GM23338 (cell line): ENCODE measurements at regions not wholly inside any gene's neighbourhood (a gene's known extent, or its start where the extent isn't known, plus 50 kb on each side); places are given as distances from the start of the nearest gene placed in this dataset.
"Not testable (repeated sequence)": the region's sequence is repeated elsewhere in the genome, so short reads cannot be mapped to it uniquely, and the experiment has no call there.

ENCODE experiments used
- ATAC-seq: fragments of 200-7000 bp; cut with Tn5 transposase; 3 replicates; pipeline ENCODE4 v1.9.1; 2020
- DNase-seq: peaks from one replicate; pipeline ENCODE4 v3.0.0-alpha.2; 2015; ENCODE audit warnings: low spot score
- H2AFZ ChIP-seq: fragments of 200-600 bp; sonication (generic); 2 replicates; pipeline ENCODE4 v1.8.0; 2016; ENCODE audit warnings: antibody characterized with exemption, mild to moderate bottlenecking, moderate library complexity
- H3F3A ChIP-seq: fragments of 200-600 bp; sonication (generic); replicated peaks from 2 replicates; pipeline ENCODE4 v1.8.0; 2017; ENCODE audit warnings: antibody characterized with exemption, mixed run types, low read depth
- H3K27ac ChIP-seq: fragments of 200-600 bp; sonication (generic); 2 replicates; pipeline ENCODE4 v1.6.1; 2016; ENCODE audit warnings: low read depth
- H3K27me3 ChIP-seq: fragments of 200-600 bp; sonication (generic); 2 replicates; pipeline ENCODE4 v1.8.0; 2016; ENCODE audit warnings: mild to moderate bottlenecking, mixed run types, moderate library complexity; ENCODE audit not compliant: insufficient read depth
- H3K36me3 ChIP-seq: fragments of 200-600 bp; sonication (generic); 2 replicates; pipeline ENCODE4 v1.8.0; 2016; ENCODE audit warnings: mild to moderate bottlenecking; ENCODE audit not compliant: insufficient read depth
- H3K4me1 ChIP-seq: fragments of 200-600 bp; sonication (generic); 2 replicates; pipeline ENCODE4 v1.8.0; 2016; ENCODE audit warnings: mild to moderate bottlenecking, moderate library complexity; ENCODE audit not compliant: insufficient read depth
- H3K4me2 ChIP-seq: fragments of 200-600 bp; sonication (generic); 2 replicates; pipeline ENCODE4 v1.7.1; 2017; ENCODE audit warnings: mixed run types
- H3K4me3 ChIP-seq: fragments of 200-600 bp; sonication (generic); 2 replicates; pipeline ENCODE4 v1.6.1; 2016; ENCODE audit warnings: mixed run types
- H3K79me2 ChIP-seq: fragments of 200-600 bp; sonication (generic); replicated peaks from 2 replicates; pipeline ENCODE4 v1.8.0; 2017; ENCODE audit warnings: mild to moderate bottlenecking; ENCODE audit not compliant: insufficient read depth
- H3K9me2 ChIP-seq: fragments of 200-600 bp; sonication (generic); 2 replicates; pipeline ENCODE4 v1.8.0; 2017; ENCODE audit not compliant: insufficient read depth
- H4K20me1 ChIP-seq: fragments of 200-600 bp; sonication (generic); replicated peaks from 2 replicates; pipeline ENCODE4 v1.8.0; 2017; ENCODE audit warnings: mild to moderate bottlenecking; ENCODE audit not compliant: insufficient read depth
- H3K27ac Mint-ChIP-seq: 2 replicates; pipeline ENCODE4 v1.8.0; 2020; ENCODE audit warnings: inconsistent platforms, mild to moderate bottlenecking, moderate library complexity, mixed read lengths
- H3K27me3 Mint-ChIP-seq: 3 replicates; pipeline ENCODE4 v1.8.0; 2022; ENCODE audit warnings: low read depth, mild to moderate bottlenecking, moderate library complexity, mixed read lengths, inconsistent platforms; ENCODE audit not compliant: insufficient read depth, poor library complexity
- H3K36me3 Mint-ChIP-seq: 3 replicates; pipeline ENCODE4 v1.8.0; 2021; ENCODE audit warnings: low read depth, mild to moderate bottlenecking, inconsistent platforms, moderate library complexity, mixed read lengths
- H3K4me1 Mint-ChIP-seq: 3 replicates; pipeline ENCODE4 v1.8.0; 2020; ENCODE audit warnings: mild to moderate bottlenecking, inconsistent platforms, mixed read lengths
- H3K4me3 Mint-ChIP-seq: 3 replicates; pipeline ENCODE4 v1.8.0; 2021; ENCODE audit warnings: moderate library complexity, mild to moderate bottlenecking, inconsistent platforms, mixed read lengths
- H3K9me3 Mint-ChIP-seq: 3 replicates; pipeline ENCODE4 v1.8.0; 2020; ENCODE audit warnings: moderate library complexity, mild to moderate bottlenecking, inconsistent platforms, mixed read lengths
- CREB1 ChIP-seq: fragments of 250-450 bp; sonication (Bioruptor Pico); IDR thresholded peaks from 2 replicates; pipeline ENCODE4 v1.5.0; 2020; ENCODE audit warnings: low read depth, mild to moderate bottlenecking, moderate library complexity
- POLR2AphosphoS5 ChIP-seq: IDR thresholded peaks from 2 replicates; pipeline ENCODE4 v1.6.1; 2016; ENCODE audit warnings: antibody characterized with exemption, low read depth
- ZNF331 ChIP-seq: fragments of 250-450 bp; sonication (Bioruptor Pico); IDR thresholded peaks from 2 replicates; pipeline ENCODE4 v1.5.0; 2020; ENCODE audit warnings: low read depth, mild to moderate bottlenecking, moderate library complexity
- TF ChIP-seq, protein P1 (sequence below): IDR thresholded peaks from 2 replicates; pipeline ENCODE4 v1.6.1; 2016; ENCODE audit warnings: antibody characterized with exemption
- TF ChIP-seq, protein P2 (sequence below): fragments of 250-450 bp; sonication (Bioruptor Pico); IDR thresholded peaks from 2 replicates; pipeline ENCODE4 v1.5.0; 2020; ENCODE audit warnings: mild to moderate bottlenecking, moderate library complexity

DNA sequence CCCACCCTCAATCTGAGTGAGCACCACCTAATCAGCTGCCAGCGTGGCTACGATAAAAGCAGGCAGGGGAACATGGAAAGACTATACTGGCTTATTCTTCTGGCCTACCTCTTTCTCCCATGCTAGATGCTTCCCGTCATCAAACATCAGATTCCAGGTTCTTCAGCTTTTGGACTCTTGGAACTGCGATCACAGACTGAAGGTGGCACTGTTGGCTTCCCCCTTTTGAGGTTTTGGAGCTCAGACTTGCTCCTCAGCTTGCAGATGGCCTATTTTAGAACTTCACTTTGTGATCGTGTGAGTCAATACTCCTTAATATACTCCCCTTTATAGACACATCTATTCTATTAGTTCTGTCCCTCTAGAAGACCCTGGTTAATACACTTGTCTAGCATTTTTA lies 543.7 kb upstream of the RAG2 start:
- ATAC-seq, result no peak

DNA sequence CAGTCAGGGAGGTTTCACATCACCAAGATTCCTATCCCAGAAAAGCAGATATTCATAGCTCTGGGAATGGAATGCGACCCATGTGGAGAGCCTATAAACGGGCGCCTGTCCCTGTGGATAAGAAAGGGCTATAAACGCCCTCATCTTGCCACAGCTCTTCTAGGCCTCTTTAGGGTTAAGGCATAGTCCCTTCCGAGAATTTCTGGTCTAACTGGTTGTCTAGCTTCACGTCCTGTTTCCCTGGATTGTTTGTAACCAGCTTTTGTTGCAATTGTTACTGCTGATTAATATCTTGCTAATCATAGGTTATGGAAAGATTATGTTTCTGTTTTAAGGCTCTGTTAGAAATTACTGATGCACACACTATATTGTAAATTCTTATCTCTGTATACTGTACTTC lies 537.6 kb upstream of the RAG2 start:
- not testable (repeated sequence) for H3K4me1 Mint-ChIP-seq, H3F3A ChIP-seq, H3K4me1 ChIP-seq, H3K9me2 ChIP-seq, H3K27ac Mint-ChIP-seq, H3K79me2 ChIP-seq, H3K27ac ChIP-seq, H3K27me3 ChIP-seq, H3K4me3 ChIP-seq, DNase-seq, H3K4me3 Mint-ChIP-seq, ATAC-seq, H4K20me1 ChIP-seq, H2AFZ ChIP-seq, H3K4me2 ChIP-seq, H3K27me3 Mint-ChIP-seq
- H3K36me3 ChIP-seq, result peaks cover 25% of the 10 kb centered on the region; the same call in 1 of the 2 replicates
- Mint-ChIP-seq H3K36me3 (peaks cover 36% of the 10 kb centered on the region), H3K9me3 (peaks cover 89% of the 10 kb centered on the region)

More for the DNA sequence above, 543.7 kb upstream of the RAG2 start:
- Histone ChIP-seq H3K4me1 (no peaks in the 10 kb centered on the region), H3K4me3 (no peak overlapping the region), H3K27ac (no peak overlapping the region), H3K36me3 (peaks cover 18% of the 10 kb centered on the region; the same call in 1 of the 2 replicates), H3K4me2 (no peak overlapping the region), H3F3A (no peaks in the 10 kb centered on the region), H2AFZ (no peak overlapping the region), H3K79me2 (no peaks in the 10 kb centered on the region), H4K20me1 (no peaks in the 10 kb centered on the region), H3K9me2 (no peaks in the 10 kb centered on the region), H3K27me3 (no peaks in the 10 kb centered on the region)
- no peak overlapping the region for H3K4me3 Mint-ChIP-seq
- H3K27me3 Mint-ChIP-seq, result peaks cover 3% of the 10 kb centered on the region
- peaks cover 92% of the 10 kb centered on the region for H3K9me3 Mint-ChIP-seq
- H3K36me3 Mint-ChIP-seq, result peaks cover 26% of the 10 kb centered on the region
- no peak for DNase-seq
- no peak overlapping the region for H3K27ac Mint-ChIP-seq
- TF ChIP-seq CREB1 (CRISPR knock-in tag) (no peak), ZNF331 (CRISPR knock-in tag) (no peak)
- TF ChIP-seq, protein P1, sequence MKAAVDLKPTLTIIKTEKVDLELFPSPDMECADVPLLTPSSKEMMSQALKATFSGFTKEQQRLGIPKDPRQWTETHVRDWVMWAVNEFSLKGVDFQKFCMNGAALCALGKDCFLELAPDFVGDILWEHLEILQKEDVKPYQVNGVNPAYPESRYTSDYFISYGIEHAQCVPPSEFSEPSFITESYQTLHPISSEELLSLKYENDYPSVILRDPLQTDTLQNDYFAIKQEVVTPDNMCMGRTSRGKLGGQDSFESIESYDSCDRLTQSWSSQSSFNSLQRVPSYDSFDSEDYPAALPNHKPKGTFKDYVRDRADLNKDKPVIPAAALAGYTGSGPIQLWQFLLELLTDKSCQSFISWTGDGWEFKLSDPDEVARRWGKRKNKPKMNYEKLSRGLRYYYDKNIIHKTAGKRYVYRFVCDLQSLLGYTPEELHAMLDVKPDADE, result no peak
- H3K4me1 Mint-ChIP-seq, result no peaks in the 10 kb centered on the region

DNA sequence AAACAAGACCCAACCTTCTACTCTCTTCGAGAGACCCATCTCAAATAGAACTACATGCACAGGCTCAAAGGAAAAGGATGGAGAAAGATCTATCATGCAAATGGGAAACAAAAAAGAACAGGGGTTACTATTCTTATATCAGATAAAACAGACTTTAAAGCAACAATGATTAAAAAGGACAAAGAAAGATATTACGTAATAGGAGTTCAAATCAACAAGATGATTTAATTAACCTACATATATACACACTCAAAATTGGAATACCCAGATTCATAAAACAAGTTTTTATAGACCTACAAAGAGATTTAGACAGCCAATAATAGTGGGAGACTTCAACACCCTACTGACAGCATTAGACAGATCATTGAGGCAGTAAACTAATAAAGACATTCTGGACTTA lies 536.6 kb upstream of the RAG2 start:
- Mint-ChIP-seq H3K4me3 (no peak overlapping the region), H3K27me3 (peaks cover 3% of the 10 kb centered on the region), H3K27ac (no peak overlapping the region), H3K9me3 (peaks cover 91% of the 10 kb centered on the region), H3K36me3 (peaks cover 37% of the 10 kb centered on the region), H3K4me1 (no peaks in the 10 kb centered on the region)
- ATAC-seq (no peak), DNase-seq (no peak)
- no peaks in the 10 kb centered on the region for H3F3A ChIP-seq
- H2AFZ ChIP-seq, result no peak overlapping the region
- no peak overlapping the region for H3K27ac ChIP-seq
- no peaks in the 10 kb centered on the region for H3K79me2 ChIP-seq
- peaks cover 25% of the 10 kb centered on the region; the same call in 1 of the 2 replicates for H3K36me3 ChIP-seq
- no peaks in the 10 kb centered on the region for H3K27me3 ChIP-seq
- no peaks in the 10 kb centered on the region for H4K20me1 ChIP-seq
- H3K9me2 ChIP-seq, result no peaks in the 10 kb centered on the region
- no peak overlapping the region for H3K4me2 ChIP-seq
- no peak overlapping the region for H3K4me3 ChIP-seq
- H3K4me1 ChIP-seq, result no peaks in the 10 kb centered on the region
- TF ChIP-seq, protein P2, sequence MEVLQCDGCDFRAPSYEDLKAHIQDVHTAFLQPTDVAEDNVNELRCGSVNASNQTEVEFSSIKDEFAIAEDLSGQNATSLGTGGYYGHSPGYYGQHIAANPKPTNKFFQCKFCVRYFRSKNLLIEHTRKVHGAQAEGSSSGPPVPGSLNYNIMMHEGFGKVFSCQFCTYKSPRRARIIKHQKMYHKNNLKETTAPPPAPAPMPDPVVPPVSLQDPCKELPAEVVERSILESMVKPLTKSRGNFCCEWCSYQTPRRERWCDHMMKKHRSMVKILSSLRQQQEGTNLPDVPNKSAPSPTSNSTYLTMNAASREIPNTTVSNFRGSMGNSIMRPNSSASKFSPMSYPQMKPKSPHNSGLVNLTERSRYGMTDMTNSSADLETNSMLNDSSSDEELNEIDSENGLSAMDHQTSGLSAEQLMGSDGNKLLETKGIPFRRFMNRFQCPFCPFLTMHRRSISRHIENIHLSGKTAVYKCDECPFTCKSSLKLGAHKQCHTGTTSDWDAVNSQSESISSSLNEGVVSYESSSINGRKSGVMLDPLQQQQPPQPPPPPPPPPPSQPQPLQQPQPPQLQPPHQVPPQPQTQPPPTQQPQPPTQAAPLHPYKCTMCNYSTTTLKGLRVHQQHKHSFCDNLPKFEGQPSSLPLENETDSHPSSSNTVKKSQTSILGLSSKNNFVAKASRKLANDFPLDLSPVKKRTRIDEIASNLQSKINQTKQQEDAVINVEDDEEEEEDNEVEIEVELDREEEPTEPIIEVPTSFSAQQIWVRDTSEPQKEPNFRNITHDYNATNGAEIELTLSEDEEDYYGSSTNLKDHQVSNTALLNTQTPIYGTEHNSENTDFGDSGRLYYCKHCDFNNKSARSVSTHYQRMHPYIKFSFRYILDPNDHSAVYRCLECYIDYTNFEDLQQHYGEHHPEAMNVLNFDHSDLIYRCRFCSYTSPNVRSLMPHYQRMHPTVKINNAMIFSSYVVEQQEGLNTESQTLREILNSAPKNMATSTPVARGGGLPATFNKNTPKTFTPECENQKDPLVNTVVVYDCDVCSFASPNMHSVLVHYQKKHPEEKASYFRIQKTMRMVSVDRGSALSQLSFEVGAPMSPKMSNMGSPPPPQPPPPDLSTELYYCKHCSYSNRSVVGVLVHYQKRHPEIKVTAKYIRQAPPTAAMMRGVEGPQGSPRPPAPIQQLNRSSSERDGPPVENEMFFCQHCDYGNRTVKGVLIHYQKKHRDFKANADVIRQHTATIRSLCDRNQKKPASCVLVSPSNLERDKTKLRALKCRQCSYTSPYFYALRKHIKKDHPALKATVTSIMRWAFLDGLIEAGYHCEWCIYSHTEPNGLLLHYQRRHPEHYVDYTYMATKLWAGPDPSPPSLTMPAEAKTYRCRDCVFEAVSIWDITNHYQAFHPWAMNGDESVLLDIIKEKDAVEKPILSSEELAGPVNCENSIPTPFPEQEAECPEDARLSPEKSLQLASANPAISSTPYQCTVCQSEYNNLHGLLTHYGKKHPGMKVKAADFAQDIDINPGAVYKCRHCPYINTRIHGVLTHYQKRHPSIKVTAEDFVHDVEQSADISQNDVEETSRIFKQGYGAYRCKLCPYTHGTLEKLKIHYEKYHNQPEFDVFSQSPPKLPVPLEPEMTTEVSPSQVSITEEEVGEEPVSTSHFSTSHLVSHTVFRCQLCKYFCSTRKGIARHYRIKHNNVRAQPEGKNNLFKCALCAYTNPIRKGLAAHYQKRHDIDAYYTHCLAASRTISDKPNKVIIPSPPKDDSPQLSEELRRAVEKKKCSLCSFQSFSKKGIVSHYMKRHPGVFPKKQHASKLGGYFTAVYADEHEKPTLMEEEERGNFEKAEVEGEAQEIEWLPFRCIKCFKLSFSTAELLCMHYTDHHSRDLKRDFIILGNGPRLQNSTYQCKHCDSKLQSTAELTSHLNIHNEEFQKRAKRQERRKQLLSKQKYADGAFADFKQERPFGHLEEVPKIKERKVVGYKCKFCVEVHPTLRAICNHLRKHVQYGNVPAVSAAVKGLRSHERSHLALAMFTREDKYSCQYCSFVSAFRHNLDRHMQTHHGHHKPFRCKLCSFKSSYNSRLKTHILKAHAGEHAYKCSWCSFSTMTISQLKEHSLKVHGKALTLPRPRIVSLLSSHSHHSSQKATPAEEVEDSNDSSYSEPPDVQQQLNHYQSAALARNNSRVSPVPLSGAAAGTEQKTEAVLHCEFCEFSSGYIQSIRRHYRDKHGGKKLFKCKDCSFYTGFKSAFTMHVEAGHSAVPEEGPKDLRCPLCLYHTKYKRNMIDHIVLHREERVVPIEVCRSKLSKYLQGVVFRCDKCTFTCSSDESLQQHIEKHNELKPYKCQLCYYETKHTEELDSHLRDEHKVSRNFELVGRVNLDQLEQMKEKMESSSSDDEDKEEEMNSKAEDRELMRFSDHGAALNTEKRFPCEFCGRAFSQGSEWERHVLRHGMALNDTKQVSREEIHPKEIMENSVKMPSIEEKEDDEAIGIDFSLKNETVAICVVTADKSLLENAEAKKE (CRISPR knock-in tag), result no peak
- TF ChIP-seq CREB1 (CRISPR knock-in tag) (no peak), POLR2AphosphoS5 (no peak)
- TF ChIP-seq, protein P1, result no peak
